ENCODE measurements at regions not wholly inside any gene's neighbourhood (a gene's known extent, or its start where the extent isn't known, plus 50 kb on each side); places are given as distances from the start of the nearest gene placed in this dataset.
"Not testable (repeated sequence)": the region's sequence is repeated elsewhere in the genome, so short reads cannot be mapped to it uniquely, and the experiment has no call there.

GRCh38 chr17:77631307-77631706, 327.2 kb upstream of the TNRC6C start:
- no peak for TF ChIP-seq CTCF (IDR thresholded peaks at IDR 0.05; ENCODE audit: borderline replicate concordance)
- intact Hi-C loops (cut with micrococcal nuclease) = no loop called here
- Histone ChIP-seq H3K4me3 (no peak overlapping the region), H3K27ac (replicated peaks) (no peak overlapping the region), H3K4me1 (no peaks in the 10 kb centered on the region), H3K36me3 (no peaks in the 10 kb centered on the region), H3K27me3 (ENCODE audit: low read depth) (no peaks in the 10 kb centered on the region), H3K9me3 (replicated peaks) (peaks cover 13% of the 10 kb centered on the region)
- DNase-seq = no peak

DNA sequence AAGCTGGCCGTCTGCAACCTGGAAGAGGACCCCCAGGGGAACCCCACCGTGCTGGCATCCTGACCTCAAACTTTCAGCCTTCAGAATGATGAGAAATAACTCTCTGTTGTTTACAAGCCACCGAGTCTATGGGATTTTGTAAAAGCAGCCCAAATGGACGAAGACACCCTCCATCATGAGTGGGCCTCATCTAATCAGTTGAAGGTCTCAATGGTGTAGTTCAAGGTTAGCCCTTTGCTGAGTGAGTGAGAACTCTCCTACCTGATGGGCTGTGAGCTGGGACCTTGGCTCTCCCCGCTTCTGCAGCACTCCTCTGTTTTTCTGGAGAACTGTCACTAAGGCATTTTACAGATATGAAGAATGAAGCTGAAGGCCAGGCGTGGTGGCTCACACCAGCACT, 325.9 kb upstream of the TNRC6C start:
- Histone ChIP-seq H3K27me3 (ENCODE audit: low read depth) (peaks cover 7% of the 10 kb centered on the region), H3K4me1 (no peaks in the 10 kb centered on the region), H3K27ac (replicated peaks) (no peak overlapping the region), H3K4me3 (no peak overlapping the region), H3K36me3 (no peaks in the 10 kb centered on the region), H3K9me3 (replicated peaks) (peaks cover 4% of the 10 kb centered on the region)
- intact Hi-C loops (cut with micrococcal nuclease) = no loop called here
- no peak for TF ChIP-seq CTCF (IDR thresholded peaks at IDR 0.05; ENCODE audit: borderline replicate concordance)
- DNase-seq = no peak

- intact Hi-C loops (cut with micrococcal nuclease) = no loop called here
Measured at GRCh38 chr17:77634710-77635109, 323.8 kb upstream of the TNRC6C start.

GRCh38 chr17:77635176-77635575, 323.3 kb upstream of the TNRC6C start:
- no peak for DNase-seq
- no peak for TF ChIP-seq CTCF (IDR thresholded peaks at IDR 0.05; ENCODE audit: borderline replicate concordance)
- H3K9me3 ChIP-seq (replicated peaks) = no peaks in the 10 kb centered on the region
- intact Hi-C loops (cut with micrococcal nuclease) = no loop called here
- H3K36me3 ChIP-seq = no peaks in the 10 kb centered on the region
- H3K27me3 ChIP-seq (ENCODE audit: low read depth) = peaks cover 25% of the 10 kb centered on the region
- H3K4me3 ChIP-seq = no peak overlapping the region
- no peak overlapping the region for H3K27ac ChIP-seq (replicated peaks)
- no peaks in the 10 kb centered on the region for H3K4me1 ChIP-seq

More at GRCh38 chr17:77634710-77635109, 323.8 kb upstream of the TNRC6C start:
- Histone ChIP-seq H3K4me1 (no peaks in the 10 kb centered on the region), H3K27ac (replicated peaks) (no peak overlapping the region), H3K4me3 (no peak overlapping the region), H3K36me3 (no peaks in the 10 kb centered on the region), H3K27me3 (ENCODE audit: low read depth) (peaks cover 25% of the 10 kb centered on the region), H3K9me3 (replicated peaks) (no peaks in the 10 kb centered on the region)
- no peak for TF ChIP-seq CTCF (IDR thresholded peaks at IDR 0.05; ENCODE audit: borderline replicate concordance)
- DNase-seq = no peak

DNA sequence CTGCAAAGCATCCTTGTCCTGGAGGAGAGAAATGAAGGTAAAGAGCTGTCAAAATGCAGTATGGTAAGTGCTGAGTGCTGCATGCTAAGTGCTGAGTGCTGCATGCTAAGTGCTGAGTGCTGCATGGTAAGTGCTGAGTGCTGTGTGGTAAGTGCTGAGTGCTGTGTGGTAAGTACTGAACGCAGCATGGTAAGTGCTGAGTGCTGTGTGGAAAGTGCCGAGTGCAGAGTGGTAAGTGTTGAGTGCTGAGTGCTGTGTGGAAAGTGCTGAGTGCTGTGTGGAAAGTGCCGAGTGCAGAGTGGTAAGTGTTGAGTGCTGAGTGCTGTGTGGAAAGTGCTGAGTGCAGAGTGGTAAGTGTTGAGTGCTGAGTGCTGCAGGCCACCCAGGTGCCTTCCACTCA, 322.7 kb upstream of the TNRC6C start:
- H3K4me3 ChIP-seq; H3K9me3 ChIP-seq (replicated peaks); DNase-seq; intact Hi-C loops (cut with micrococcal nuclease); H3K27ac ChIP-seq (replicated peaks); H3K36me3 ChIP-seq; H3K4me1 ChIP-seq: not testable (repeated sequence)
- H3K27me3 ChIP-seq (ENCODE audit: low read depth) = peaks cover 25% of the 10 kb centered on the region

- Histone ChIP-seq H3K9me3 (replicated peaks) (no peaks in the 10 kb centered on the region), H3K27ac (replicated peaks) (no peak overlapping the region), H3K27me3 (ENCODE audit: low read depth) (peaks cover 25% of the 10 kb centered on the region), H3K4me1 (no peaks in the 10 kb centered on the region), H3K36me3 (no peaks in the 10 kb centered on the region), H3K4me3 (no peak overlapping the region)
- no peak for TF ChIP-seq CTCF (IDR thresholded peaks at IDR 0.05; ENCODE audit: borderline replicate concordance)
- intact Hi-C loops (cut with micrococcal nuclease) = no loop called here
- DNase-seq = no peak
Measured at GRCh38 chr17:77636835-77637817, 321.4 kb upstream of the TNRC6C start.

All from left ventricle myocardium inferior (tissue), 1 donor.